OCI-LY1 (cell line): ENCODE measurements at regions not wholly inside any gene's neighbourhood (a gene's known extent, or its start where the extent isn't known, plus 50 kb on each side); places are given as distances from the start of the nearest gene placed in this dataset.

ENCODE experiments used
- EZH2 ChIP-seq: fragments of 200-600 bp; sonication (generic), shearing (Covaris generic); IDR thresholded peaks from 2 replicates; pipeline ENCODE4 v1.8.0; 2017; ENCODE audit warnings: borderline replicate concordance, mixed run types, mild to moderate bottlenecking, antibody characterized with exemption, low read length, moderate library complexity, mixed read lengths
- TF ChIP-seq, protein P1 (sequence below): fragments of 200-600 bp; sonication (generic), shearing (Covaris generic); IDR thresholded peaks from 2 replicates; pipeline ENCODE4 v1.5.1; 2017; ENCODE audit warnings: mild to moderate bottlenecking, antibody characterized with exemption, low read length, moderate library complexity, mixed read lengths

DNA sequence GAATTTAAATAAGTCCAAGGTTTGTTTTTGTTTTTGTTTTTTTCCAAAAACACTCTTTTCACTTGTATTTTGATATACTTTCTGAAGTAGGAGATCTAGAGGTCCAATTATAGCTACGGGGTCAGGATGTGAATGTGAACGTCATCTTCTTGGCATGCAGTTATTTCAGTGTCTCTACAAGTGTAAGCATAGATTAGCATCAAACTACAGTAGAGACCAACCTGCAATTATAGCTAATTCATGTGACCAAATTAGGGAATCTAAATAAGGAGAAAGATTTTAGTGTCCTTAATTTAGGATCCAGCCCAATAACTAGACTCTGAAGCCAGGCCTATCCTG lies 107.3 kb upstream of the PALMD start:
- TF ChIP-seq, protein P1, sequence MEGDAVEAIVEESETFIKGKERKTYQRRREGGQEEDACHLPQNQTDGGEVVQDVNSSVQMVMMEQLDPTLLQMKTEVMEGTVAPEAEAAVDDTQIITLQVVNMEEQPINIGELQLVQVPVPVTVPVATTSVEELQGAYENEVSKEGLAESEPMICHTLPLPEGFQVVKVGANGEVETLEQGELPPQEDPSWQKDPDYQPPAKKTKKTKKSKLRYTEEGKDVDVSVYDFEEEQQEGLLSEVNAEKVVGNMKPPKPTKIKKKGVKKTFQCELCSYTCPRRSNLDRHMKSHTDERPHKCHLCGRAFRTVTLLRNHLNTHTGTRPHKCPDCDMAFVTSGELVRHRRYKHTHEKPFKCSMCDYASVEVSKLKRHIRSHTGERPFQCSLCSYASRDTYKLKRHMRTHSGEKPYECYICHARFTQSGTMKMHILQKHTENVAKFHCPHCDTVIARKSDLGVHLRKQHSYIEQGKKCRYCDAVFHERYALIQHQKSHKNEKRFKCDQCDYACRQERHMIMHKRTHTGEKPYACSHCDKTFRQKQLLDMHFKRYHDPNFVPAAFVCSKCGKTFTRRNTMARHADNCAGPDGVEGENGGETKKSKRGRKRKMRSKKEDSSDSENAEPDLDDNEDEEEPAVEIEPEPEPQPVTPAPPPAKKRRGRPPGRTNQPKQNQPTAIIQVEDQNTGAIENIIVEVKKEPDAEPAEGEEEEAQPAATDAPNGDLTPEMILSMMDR: no peak
- no peak for TF ChIP-seq EZH2
